Astrocyte of the spinal cord (primary cell): ENCODE measurements at regions not wholly inside any gene's neighbourhood (a gene's known extent, or its start where the extent isn't known, plus 50 kb on each side); places are given as distances from the start of the nearest gene placed in this dataset.
A peak's percentile ranks its signal among the peaks of the same experiment; 100 is the strongest.
"Not testable (repeated sequence)": the region's sequence is repeated elsewhere in the genome, so short reads cannot be mapped to it uniquely, and the experiment has no call there.

Source experiments
- DNase-seq: peaks from one replicate; pipeline ENCODE4 v3.0.0; 2011; ENCODE audit warnings: low read depth, low spot score
- H3K4me3 ChIP-seq: 2 replicates; pipeline ENCODE4 v1.5.1; 2011; ENCODE audit warnings: low read depth, mild to moderate bottlenecking, low read length, moderate library complexity
- in situ Hi-C: cut with HindIII; loops from 2 replicates; pipeline ENCODE4 v1.10.0; 2017; ENCODE audit warnings: low sequenced_read_pairs
- TF ChIP-seq, protein P1 (sequence below): IDR thresholded peaks from 2 replicates; pipeline ENCODE4 v1.5.1; 2012; ENCODE audit warnings: low read depth, mild to moderate bottlenecking, low read length, inconsistent platforms

DNA sequence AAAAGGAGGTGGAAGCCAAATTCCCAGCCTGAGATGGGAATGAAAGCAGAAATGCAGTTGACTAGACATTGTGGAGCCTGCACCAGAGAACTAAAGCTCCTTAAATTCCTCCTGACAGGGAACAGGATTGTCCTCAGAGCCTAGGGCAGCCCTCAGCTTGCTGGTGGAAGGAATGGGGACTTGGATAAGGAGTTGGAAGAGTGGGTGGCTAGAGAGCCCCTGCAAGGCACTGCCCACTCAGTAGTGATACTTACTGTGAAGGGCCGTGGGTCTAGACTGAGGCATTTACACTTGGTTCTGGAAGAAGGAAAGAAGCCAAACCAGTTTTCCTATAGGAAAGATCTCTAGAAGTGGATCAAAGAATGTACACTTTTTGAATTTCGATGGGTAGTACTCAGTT, 117.6 kb downstream of the PLCE1 start:
- TF ChIP-seq, protein P1, sequence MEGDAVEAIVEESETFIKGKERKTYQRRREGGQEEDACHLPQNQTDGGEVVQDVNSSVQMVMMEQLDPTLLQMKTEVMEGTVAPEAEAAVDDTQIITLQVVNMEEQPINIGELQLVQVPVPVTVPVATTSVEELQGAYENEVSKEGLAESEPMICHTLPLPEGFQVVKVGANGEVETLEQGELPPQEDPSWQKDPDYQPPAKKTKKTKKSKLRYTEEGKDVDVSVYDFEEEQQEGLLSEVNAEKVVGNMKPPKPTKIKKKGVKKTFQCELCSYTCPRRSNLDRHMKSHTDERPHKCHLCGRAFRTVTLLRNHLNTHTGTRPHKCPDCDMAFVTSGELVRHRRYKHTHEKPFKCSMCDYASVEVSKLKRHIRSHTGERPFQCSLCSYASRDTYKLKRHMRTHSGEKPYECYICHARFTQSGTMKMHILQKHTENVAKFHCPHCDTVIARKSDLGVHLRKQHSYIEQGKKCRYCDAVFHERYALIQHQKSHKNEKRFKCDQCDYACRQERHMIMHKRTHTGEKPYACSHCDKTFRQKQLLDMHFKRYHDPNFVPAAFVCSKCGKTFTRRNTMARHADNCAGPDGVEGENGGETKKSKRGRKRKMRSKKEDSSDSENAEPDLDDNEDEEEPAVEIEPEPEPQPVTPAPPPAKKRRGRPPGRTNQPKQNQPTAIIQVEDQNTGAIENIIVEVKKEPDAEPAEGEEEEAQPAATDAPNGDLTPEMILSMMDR = no peak
- in situ Hi-C loops = no loop called here
- H3K4me3 ChIP-seq = no peak overlapping the region
- DNase-seq = no peak

DNA sequence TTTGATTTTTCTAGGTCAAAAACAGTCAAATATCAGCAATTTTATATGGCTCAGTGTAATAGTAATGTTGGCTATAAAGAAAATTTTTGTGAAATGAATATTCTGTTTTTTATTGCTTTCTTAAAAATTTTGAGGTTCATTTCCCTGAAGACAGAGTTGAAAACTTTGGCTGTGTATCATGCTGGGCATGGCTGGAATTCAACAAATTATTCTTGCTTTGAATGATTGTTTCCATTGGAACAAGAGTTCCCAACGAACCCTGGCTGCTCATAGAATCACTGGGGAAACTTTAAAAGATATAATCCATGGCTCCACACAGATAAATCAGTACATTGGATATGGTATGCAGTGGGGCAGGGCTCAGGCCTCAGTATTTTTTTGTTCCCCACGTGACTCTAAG, 118.6 kb downstream of the PLCE1 start:
- TF ChIP-seq, protein P1 = no peak
- in situ Hi-C loops = no loop called here

DNA sequence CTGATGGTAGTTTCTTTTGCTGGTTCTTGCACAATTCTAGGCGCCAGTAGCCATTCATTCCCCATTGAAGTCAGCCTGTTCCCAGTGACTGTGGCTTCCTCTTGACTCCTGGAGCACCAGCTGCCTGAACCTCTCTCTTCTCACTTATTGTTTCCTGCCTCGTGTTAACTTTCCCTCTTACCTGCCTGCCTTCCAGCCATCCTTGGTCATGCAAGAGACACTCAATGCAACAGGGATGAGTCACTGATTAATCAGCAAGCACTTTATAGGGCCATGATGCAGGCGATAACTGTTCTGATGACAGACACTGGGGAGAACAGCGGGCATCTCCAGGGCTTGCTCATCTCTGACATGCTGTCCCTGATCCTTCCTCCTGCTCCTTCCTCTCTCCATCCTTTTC, 122.0 kb downstream of the PLCE1 start:
- no peak for DNase-seq
- in situ Hi-C loops = no loop called here

More for the DNA sequence above, 118.6 kb downstream of the PLCE1 start:
- no peak overlapping the region for H3K4me3 ChIP-seq
- DNase-seq = no peak

DNA sequence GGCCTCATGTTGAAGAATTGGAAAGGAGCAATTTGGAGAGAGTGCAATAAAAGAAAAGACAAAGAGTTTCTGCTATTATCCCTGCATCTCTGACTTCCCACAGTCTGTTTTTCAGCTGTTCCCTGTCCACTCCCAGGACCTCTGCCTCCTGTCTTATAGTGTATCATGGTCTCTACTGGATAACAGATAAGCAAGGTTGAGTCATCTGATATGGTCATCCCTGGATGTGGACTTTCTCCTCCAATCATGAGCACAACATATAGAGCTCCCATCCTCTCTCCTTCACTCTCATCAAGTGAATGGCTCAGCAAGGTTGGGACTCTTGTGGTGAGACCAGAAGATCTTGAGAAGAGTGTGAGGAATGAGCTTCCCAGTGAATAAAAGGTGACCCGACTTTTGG, 123.1 kb downstream of the PLCE1 start:
- no peak overlapping the region for H3K4me3 ChIP-seq
- TF ChIP-seq, protein P1 = no peak
- no peak for DNase-seq
- in situ Hi-C loops = no loop called here

More for the DNA sequence above, 122.0 kb downstream of the PLCE1 start:
- TF ChIP-seq, protein P1 = no peak
- no peak overlapping the region for H3K4me3 ChIP-seq

DNA sequence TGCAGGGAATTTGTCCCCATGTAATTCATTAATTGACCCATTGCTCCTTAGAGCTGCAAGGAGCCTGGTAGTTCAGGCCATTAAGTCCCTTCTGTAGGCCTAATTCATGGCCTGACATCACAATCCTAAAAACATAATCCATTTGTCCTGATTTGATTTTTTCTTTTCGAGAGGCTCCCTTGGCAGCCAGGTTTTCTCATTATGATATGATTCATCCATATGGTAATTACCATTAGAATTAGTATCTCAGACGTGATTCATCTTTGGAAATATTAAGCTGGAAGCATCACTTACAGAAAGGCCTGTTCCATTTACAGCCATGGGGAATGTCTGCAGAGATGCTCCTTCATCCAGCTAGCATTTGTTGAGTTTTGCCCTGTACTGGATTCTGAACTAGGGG, 128.5 kb downstream of the PLCE1 start:
- no peak for DNase-seq
- in situ Hi-C loops = no loop called here
- TF ChIP-seq, protein P1 = no peak
- H3K4me3 ChIP-seq = no peak overlapping the region

DNA sequence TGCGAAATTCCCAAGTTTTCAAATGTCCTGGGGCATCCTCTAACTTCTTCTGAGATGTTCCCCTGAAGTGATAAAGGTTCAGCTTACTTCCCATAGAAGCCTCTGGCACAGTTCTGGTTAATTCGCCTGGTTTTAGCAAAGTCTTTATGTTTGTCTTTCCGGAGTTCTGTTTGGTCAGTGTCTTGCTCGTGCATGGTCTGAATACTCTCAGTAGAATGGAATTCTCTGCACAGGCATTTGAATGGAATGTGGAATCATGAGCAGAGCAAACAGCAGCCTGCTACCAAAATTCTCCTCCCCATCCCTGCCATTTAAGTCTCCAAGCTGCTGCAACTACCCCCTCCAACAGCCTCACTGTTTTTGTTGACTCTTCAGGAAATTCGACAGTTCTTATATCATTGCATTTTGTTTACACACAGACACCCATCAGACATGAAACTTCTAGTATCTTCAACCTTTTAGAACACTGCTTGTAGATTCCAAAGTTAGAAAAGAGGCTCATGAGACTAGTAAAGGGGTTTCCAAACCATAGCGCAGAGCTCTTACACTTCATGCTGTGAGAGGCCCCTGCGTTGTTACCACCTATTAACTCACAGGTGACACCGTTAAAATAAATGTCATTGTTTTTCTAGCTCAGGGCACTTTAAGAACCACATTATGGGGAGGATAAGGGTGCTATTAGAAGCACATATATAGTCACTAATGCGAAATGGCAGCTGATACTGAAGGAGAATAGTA, 129.7 kb downstream of the PLCE1 start:
- peak; percentile 85 for DNase-seq
- H3K4me3 ChIP-seq = no peak overlapping the region
- TF ChIP-seq, protein P1 = no peak
- in situ Hi-C loops = no loop called here

DNA sequence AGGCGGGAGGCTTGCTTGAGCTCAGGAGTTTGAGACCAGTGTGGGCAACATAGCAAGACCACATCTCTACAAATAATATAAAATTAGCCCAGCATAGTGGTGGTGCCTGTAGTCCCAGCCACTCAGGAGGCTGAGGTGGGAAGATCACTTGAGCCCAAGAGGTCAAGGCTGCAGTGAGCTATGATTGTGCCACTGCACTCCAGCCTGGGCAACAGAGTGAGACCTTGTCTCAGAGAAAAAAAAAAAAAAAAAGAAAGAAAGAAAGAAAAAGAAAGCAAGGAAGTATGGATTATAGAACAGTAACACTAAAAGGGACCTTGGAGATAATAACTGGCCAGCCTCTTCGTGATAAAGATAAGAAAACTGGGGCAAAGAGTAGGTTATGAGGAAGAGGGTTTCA, 130.4 kb downstream of the PLCE1 start:
- in situ Hi-C loops, DNase-seq, H3K4me3 ChIP-seq: not testable (repeated sequence)

DNA sequence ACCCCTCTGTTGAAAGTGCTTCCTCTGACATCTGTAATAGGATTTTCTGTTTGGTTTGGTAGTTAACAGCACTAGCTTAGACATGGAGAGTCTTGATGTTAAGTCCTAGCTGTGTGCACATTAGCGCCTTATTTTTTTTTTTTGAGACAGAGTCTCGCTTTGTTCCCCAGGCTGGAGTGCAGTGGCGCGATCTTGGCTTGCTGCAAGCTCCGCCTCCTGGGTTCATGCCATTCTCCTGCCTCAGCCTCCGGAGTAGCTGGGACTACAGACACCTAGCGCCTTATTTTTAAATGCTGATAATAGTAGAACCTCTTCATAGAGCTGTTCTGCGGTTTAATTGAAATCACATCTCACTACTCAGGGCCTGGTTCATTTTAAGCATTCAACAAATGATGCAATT, 131.5 kb downstream of the PLCE1 start:
- DNase-seq, in situ Hi-C loops: not testable (repeated sequence)

More for the DNA sequence above, 131.5 kb downstream of the PLCE1 start:
- H3K4me3 ChIP-seq = not testable (repeated sequence)
